Transverse colon (tissue), 3 donors: ENCODE measurements at regions not wholly inside any gene's neighbourhood (a gene's known extent, or its start where the extent isn't known, plus 50 kb on each side); places are given as distances from the start of the nearest gene placed in this dataset.

Experiments
- CTCF ChIP-seq, 5 experiments: fragments of 200-600 bp in 3 of 5; fragments of 450-650 bp in 2 of 5; sonication (generic) in 3 of 5; IDR thresholded peaks; 1 replicate in 2 of 5; 2 replicates in 3 of 5; pipeline ENCODE4 v1.5.1; 2016 to 2017; ENCODE audit warnings: antibody characterized with exemption in 5 of 5, inconsistent platforms in 3 of 5, mild to moderate bottlenecking in 2 of 5, moderate library complexity in 1 of 5
- EP300 ChIP-seq: sonication (generic); formaldehyde crosslinking; IDR thresholded peaks from one replicate; pipeline ENCODE4 v1.6.1; 2017; ENCODE audit warnings: antibody characterized with exemption, low read depth

- TF ChIP-seq EP300 (no peak), CTCF (IDR thresholded peaks at IDR 0.05) (no peak)
These were observed 273.5 kb downstream of the TMA16 start for GRCh38 chr4:163768014-163768413.
